GM12891 (cell line): ENCODE measurements at regions not wholly inside any gene's neighbourhood (a gene's known extent, or its start where the extent isn't known, plus 50 kb on each side); places are given as distances from the start of the nearest gene placed in this dataset.

ENCODE experiments used
- DNase-seq: peaks from one replicate; pipeline ENCODE4 v3.0.0; 2011; ENCODE audit warnings: low spot score; ENCODE audit not compliant: insufficient read length
- FAIRE-seq: peaks from 2 replicates; lab custom pipeline; 2011; peaks lifted over from hg19 to GRCh38; lab: Jason Lieb, UNC
- PAX5 ChIP-seq: IDR thresholded peaks from 2 replicates; pipeline ENCODE4 v1.6.1; 2011; ENCODE audit warnings: low read length, moderate library complexity, mild to moderate bottlenecking; ENCODE audit not compliant: insufficient read depth, severe bottlenecking
- POLR2A ChIP-seq: IDR thresholded peaks from 2 replicates; pipeline ENCODE4 v1.6.1; 2011; ENCODE audit warnings: low read depth, low read length, control low read depth
- POLR2AphosphoS5 ChIP-seq: IDR thresholded peaks from 2 replicates; pipeline ENCODE4 v1.6.1; 2011; ENCODE audit warnings: low read depth, low read length, control low read depth
- POU2F2 ChIP-seq: IDR thresholded peaks from 2 replicates; pipeline ENCODE4 v1.6.1; 2011; ENCODE audit warnings: low read depth, mild to moderate bottlenecking, control low read depth, low read length, moderate library complexity
- SPI1 ChIP-seq: IDR thresholded peaks from 2 replicates; pipeline ENCODE4 v1.6.1; 2011; ENCODE audit warnings: low read depth, low read length, control low read depth
- TAF1 ChIP-seq: IDR thresholded peaks from 2 replicates; pipeline ENCODE4 v1.6.1; 2011; ENCODE audit warnings: low read depth, low read length, control low read depth

GRCh38 chr4:125159001-125159400 is 155.8 kb upstream of the FAT4 start:
- FAIRE-seq = no peak
- DNase-seq = no peak
- no peak for TF ChIP-seq POU2F2
- no peak for TF ChIP-seq POLR2A
- no peak for TF ChIP-seq TAF1
- TF ChIP-seq POLR2AphosphoS5 = no peak
- no peak for TF ChIP-seq PAX5
- TF ChIP-seq SPI1 = no peak

GRCh38 chr4:125155251-125155650 is 159.5 kb upstream of the FAT4 start:
- DNase-seq = no peak
- no peak for FAIRE-seq
- TF ChIP-seq PAX5 (no peak), TAF1 (no peak), POLR2A (no peak), POU2F2 (no peak), SPI1 (no peak), POLR2AphosphoS5 (no peak)

- no peak for TF ChIP-seq TAF1
- TF ChIP-seq PAX5 = no peak
- TF ChIP-seq POLR2AphosphoS5 = no peak
- no peak for TF ChIP-seq POU2F2
- TF ChIP-seq POLR2A = no peak
- no peak for TF ChIP-seq SPI1
- FAIRE-seq (no peak), DNase-seq (no peak)
Observed at GRCh38 chr4:125140966-125141495, 173.7 kb upstream of the FAT4 start.

GRCh38 chr4:125135652-125136051 is 179.1 kb upstream of the FAT4 start:
- DNase-seq = no peak
- no peak for FAIRE-seq
- no peak for TF ChIP-seq TAF1
- no peak for TF ChIP-seq POU2F2
- TF ChIP-seq PAX5 = no peak
- no peak for TF ChIP-seq SPI1

- TF ChIP-seq TAF1 (no peak), POLR2AphosphoS5 (no peak)
- no peak for FAIRE-seq
- no peak for DNase-seq
Observed at GRCh38 chr4:125132729-125133128, 182.0 kb upstream of the FAT4 start.

DNA sequence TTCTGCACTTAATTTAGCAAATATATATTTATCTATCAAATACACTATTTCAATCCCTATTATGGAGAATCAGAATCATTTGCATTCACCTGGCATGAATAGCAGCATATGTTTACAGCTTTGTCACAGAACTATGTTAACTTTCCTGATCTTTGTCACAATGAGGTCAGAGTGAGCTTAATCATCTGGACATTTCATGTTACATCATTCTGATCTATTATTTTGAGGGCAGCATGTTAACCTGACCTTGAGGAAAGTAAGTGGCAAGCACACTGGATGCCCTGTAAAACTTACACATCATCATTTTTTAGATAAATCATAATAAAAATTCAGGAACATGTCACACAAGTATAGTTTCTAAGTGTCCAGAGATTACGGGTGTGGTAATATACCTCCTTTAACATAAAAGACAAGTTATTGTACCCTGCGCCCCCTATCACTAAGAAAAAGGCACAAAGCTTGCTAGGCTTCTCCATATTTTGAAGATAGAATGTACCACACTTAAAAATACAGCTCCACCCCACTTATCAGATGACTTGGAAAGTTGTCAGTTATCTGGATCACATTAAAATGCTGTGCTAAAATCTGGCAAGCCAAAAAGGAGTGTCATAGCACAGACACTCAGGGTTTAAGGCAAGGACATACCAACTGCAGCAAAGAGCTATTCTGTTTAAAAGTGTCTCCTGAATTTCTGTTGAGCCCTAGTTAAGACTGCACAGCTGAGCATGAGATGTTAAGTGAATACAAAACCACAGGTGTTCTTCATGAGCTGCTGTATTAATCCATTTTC is 182.7 kb upstream of the FAT4 start:
- DNase-seq (no peak), FAIRE-seq (no peak)
- TF ChIP-seq PAX5 (no peak), POLR2AphosphoS5 (no peak), TAF1 (no peak), SPI1 (no peak)

GRCh38 chr4:125125276-125125675 is 189.5 kb upstream of the FAT4 start:
- TF ChIP-seq POU2F2 (no peak), SPI1 (no peak), POLR2AphosphoS5 (no peak), POLR2A (no peak), PAX5 (no peak)
- DNase-seq (no peak), FAIRE-seq (no peak)

DNA sequence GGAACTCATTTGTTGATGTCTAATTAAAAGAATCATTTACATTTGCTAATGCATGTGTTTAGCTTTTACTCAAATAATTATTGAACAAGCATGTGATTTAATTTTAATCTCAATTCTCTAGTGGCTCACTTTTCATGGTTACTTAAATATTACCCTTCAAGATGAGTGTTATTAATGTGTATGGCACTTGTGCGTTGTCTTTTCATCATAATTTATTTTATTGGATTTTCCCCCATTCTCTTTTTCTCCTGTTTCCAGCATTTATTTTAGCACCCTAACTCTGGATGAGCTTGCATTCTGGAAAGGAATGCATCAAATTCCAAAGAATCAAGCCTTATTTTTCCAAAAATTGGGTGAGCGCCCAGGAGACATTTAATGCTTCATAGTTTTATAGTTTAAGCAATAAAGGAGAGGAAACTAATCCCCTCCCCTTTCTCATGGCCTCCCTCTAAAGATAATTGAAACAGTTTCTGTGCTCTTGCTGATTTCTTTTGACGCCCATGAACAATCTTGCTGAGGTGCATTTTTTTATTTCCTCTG is 191.1 kb upstream of the FAT4 start:
- DNase-seq (no peak), FAIRE-seq (no peak)
- TF ChIP-seq POLR2AphosphoS5 (no peak), TAF1 (no peak), SPI1 (no peak), POU2F2 (no peak), PAX5 (no peak), POLR2A (no peak)

DNA sequence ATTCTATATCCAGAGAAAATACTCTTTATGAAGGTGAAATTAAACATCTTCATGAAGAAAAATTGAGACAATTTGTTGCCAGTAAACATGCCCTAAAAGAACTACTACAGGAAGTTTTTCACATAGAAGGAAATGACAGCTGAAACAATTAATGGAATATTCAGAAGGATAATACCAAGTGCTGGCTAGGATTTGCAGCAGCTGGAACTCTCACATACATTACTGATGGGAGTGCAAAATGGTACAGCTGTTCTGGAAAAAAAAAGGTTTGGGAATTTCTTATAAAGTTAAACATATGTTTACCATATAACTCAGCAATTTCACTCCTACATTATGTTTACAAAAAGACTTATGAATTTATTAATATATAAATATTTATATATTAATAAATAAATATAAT is 193.2 kb upstream of the FAT4 start:
- DNase-seq = no peak
- no peak for TF ChIP-seq TAF1
- no peak for TF ChIP-seq POU2F2
- no peak for TF ChIP-seq POLR2A
- no peak for TF ChIP-seq PAX5
- TF ChIP-seq POLR2AphosphoS5 = no peak
- TF ChIP-seq SPI1 = no peak
- FAIRE-seq = no peak

GRCh38 chr4:125116431-125116830 is 198.3 kb upstream of the FAT4 start:
- no peak for FAIRE-seq
- TF ChIP-seq PAX5 (no peak), POLR2A (no peak), POLR2AphosphoS5 (no peak), SPI1 (no peak), POU2F2 (no peak)
- no peak for DNase-seq

DNA sequence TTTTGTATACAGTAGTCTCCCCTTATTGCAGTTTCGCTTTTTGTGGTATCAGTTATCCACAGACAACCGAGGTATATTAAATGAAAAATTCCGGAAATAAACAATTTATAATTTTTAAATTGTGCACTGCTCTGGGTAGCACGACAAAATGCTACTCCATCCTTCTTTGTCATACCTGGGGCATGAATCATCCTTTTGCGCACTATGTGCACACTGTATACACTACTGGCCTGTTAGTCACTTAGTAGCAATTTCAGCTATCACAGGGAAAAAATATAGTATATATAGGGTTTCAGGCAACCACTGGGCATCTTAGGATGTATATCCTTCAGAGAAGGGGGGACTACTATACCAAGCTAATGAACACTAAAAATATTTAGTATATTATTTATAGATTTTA is 198.8 kb upstream of the FAT4 start:
- FAIRE-seq = no peak
- DNase-seq = no peak
- TF ChIP-seq PAX5 (no peak), POLR2A (no peak), SPI1 (no peak)
